GM12878 (cell line): ENCODE measurements at regions not wholly inside any gene's neighbourhood (a gene's known extent, or its start where the extent isn't known, plus 50 kb on each side); places are given as distances from the start of the nearest gene placed in this dataset.

Source experiments
- ATAC-seq: fragments of 200-7000 bp; cut with Tn5 transposase; 3 replicates; pipeline ENCODE4 v1.9.1; 2020; ENCODE audit warnings: mild to moderate bottlenecking, moderate library complexity
- BruUV-seq: library from RNA; stranded (reverse); fragments of 400-500 nt; replicated peaks from 2 replicates; lab custom pipeline; 2021; lab: Mats Ljungman, UMichigan
- CTCF ChIA-PET: fragments of 300-600 bp; sonication (Branson Sonifier 250); formaldehyde crosslinking; extraction: SDS; loops from one replicate; lab custom pipeline; 2021; ENCODE audit warnings: inconsistent platforms; lab: Yijun Ruan, JAX
- POLR2A ChIA-PET: fragments of 350-600 bp; formaldehyde crosslinking; extraction: SDS; loops from one replicate; lab custom pipeline; 2021; ENCODE audit warnings: inconsistent platforms; lab: Charles Lee
- RAD21 ChIA-PET: fragments of 300-600 bp; sonication (Branson Sonifier 250); formaldehyde crosslinking; loops from one replicate; lab custom pipeline; 2023; ENCODE audit warnings: antibody characterized with exemption; ENCODE audit not compliant: unreplicated experiment; lab: Charles Lee
- SMC1A ChIA-PET: fragments of 300-600 bp; sonication (Branson Sonifier 250); formaldehyde crosslinking; loops from one replicate; lab custom pipeline; 2023; ENCODE audit not compliant: unreplicated experiment, uncharacterized antibody; lab: Charles Lee
- DNase-seq: peaks from one replicate; pipeline ENCODE4 v3.0.0-alpha.2; 2011; ENCODE audit warnings: low read depth, low spot score
- FAIRE-seq: peaks from 3 replicates; lab custom pipeline; 2011; peaks lifted over from hg19 to GRCh38; lab: Jason Lieb, UNC
- H2AFZ ChIP-seq: 2 replicates; pipeline ENCODE4 v1.6.0; 2011; ENCODE audit warnings: low read depth, low read length, control low read depth; ENCODE audit not compliant: control insufficient read depth
- H3K27ac ChIP-seq: 2 replicates; pipeline ENCODE4 v1.5.1; 2011; ENCODE audit warnings: control low read depth; ENCODE audit not compliant: control insufficient read depth, insufficient read depth
- H3K27me3 ChIP-seq, 2 experiments: replicated peaks in 1 of 2; 2 replicates each; pipeline versions ENCODE4 v1.6.0 to v1.6.1; 2011; ENCODE audit warnings: low read length in 1 of 2; ENCODE audit not compliant: control insufficient read depth in 2 of 2, insufficient read depth in 2 of 2
- H3K36me3 ChIP-seq, 2 experiments: 2 replicates each; pipeline ENCODE4 v1.5.1; 2011; ENCODE audit warnings: low read length in 1 of 2; ENCODE audit not compliant: control insufficient read depth in 2 of 2, insufficient read depth in 2 of 2
- H3K4me1 ChIP-seq: 2 replicates; pipeline ENCODE4 v1.6.1; 2011; ENCODE audit warnings: mild to moderate bottlenecking, low read length, moderate library complexity, mixed read lengths; ENCODE audit not compliant: control insufficient read depth, insufficient read depth
- H3K4me2 ChIP-seq: 2 replicates; pipeline ENCODE4 v1.6.0; 2011; ENCODE audit warnings: control low read depth; ENCODE audit not compliant: control insufficient read depth, insufficient read depth
- H3K4me3 ChIP-seq: fragments of 200-600 bp; sonication (generic); 2 replicates; pipeline ENCODE4 v1.5.1; 2016
- H3K79me2 ChIP-seq: 2 replicates; pipeline ENCODE4 v1.6.0; 2011; ENCODE audit warnings: low read length; ENCODE audit not compliant: control insufficient read depth, insufficient read depth
- H3K9ac ChIP-seq: 2 replicates; pipeline ENCODE4 v1.8.0; 2011; ENCODE audit warnings: low read length, control low read depth, mixed read lengths; ENCODE audit not compliant: control insufficient read depth, insufficient read depth
- H3K9me3 ChIP-seq: replicated peaks from 3 replicates; pipeline ENCODE4 v1.5.1; 2011; ENCODE audit warnings: mild to moderate bottlenecking, low read length; ENCODE audit not compliant: control insufficient read depth, insufficient read depth
- H4K20me1 ChIP-seq: 2 replicates; pipeline ENCODE4 v1.6.0; 2011; ENCODE audit not compliant: control insufficient read depth, insufficient read depth
- ATF3 ChIP-seq: IDR thresholded peaks from 2 replicates; pipeline ENCODE4 v1.6.1; 2011; ENCODE audit warnings: low read depth, mild to moderate bottlenecking, low read length, moderate library complexity, borderline replicate concordance; ENCODE audit errors: extremely low read depth
- BRCA1 ChIP-seq: IDR thresholded peaks from 2 replicates; pipeline ENCODE4 v1.6.1; 2011; ENCODE audit warnings: low read depth, low read length, improper control_type of control experiment
- CEBPB ChIP-seq, 2 experiments: fragments of 150-350 bp in 1 of 2; IDR thresholded peaks; 2 replicates each; pipeline ENCODE4 v1.6.1; 2012 to 2014; ENCODE audit warnings: low read depth in 2 of 2, low read length in 2 of 2, borderline replicate concordance in 1 of 2, inconsistent platforms in 1 of 2
- CREB1 ChIP-seq: IDR thresholded peaks from 2 replicates; pipeline ENCODE4 v1.6.1; 2012; ENCODE audit warnings: low read depth, mild to moderate bottlenecking, inconsistent platforms
- KAT2A ChIP-seq: conservative IDR thresholded peaks from 2 replicates; pipeline ENCODE4 v1.6.1; 2011; ENCODE audit warnings: low read depth, low read length; ENCODE audit not compliant: control insufficient read depth
- MTA3 ChIP-seq: IDR thresholded peaks from 2 replicates; pipeline ENCODE4 v1.6.1; 2012; ENCODE audit warnings: low read length, inconsistent platforms, borderline replicate concordance
- PML ChIP-seq: IDR thresholded peaks from 2 replicates; pipeline ENCODE4 v1.6.1; 2012; ENCODE audit warnings: low read length, inconsistent platforms
- REST ChIP-seq: IDR thresholded peaks from 2 replicates; pipeline ENCODE4 v1.6.1; 2012; ENCODE audit warnings: mild to moderate bottlenecking, low read depth, low read length
- RFX5 ChIP-seq: IDR thresholded peaks from 2 replicates; pipeline ENCODE4 v1.6.1; 2011; ENCODE audit warnings: low read depth, low read length, improper control_type of control experiment
- RUNX3 ChIP-seq: IDR thresholded peaks from 2 replicates; pipeline ENCODE4 v1.6.1; 2012; ENCODE audit warnings: low read length, inconsistent platforms
- SRF ChIP-seq, 2 experiments: IDR thresholded peaks; 2 replicates each; pipeline ENCODE4 v1.6.1; 2011; ENCODE audit warnings: low read depth in 2 of 2, low read length in 2 of 2, mild to moderate bottlenecking in 1 of 2, moderate library complexity in 1 of 2
- TARDBP ChIP-seq: IDR thresholded peaks from 2 replicates; pipeline ENCODE4 v1.6.1; 2016; ENCODE audit warnings: borderline replicate concordance
- YY1 ChIP-seq: IDR thresholded peaks from 2 replicates; pipeline ENCODE4 v1.6.1; 2011; ENCODE audit warnings: low read depth, mild to moderate bottlenecking, low read length
- WGBS: methylation state at CpG from one replicate; pipeline ENCODE4 v1.1.6; 2016; ENCODE audit warnings: low lambda C conversion rate; ENCODE audit not compliant: insufficient replicate concordance, insufficient coverage; ENCODE audit errors: missing lambda C conversion rate; 5-methylcytosine and 5-hydroxymethylcytosine counted together
- in situ Hi-C: fragments of 300-500 bp; cut with MboI; formaldehyde crosslinking; loops from 9 replicates; pipeline ENCODE4 v1.14.3; 2018; ENCODE audit warnings: mixed read lengths
- intact Hi-C: fragments of 100-400 bp; cut with micrococcal nuclease; formaldehyde crosslinking; loops from one replicate; pipeline ENCODE4 v1.14.2; 2022; ENCODE audit not compliant: unreplicated experiment
- TF ChIP-seq, protein P1 (sequence below): IDR thresholded peaks from 2 replicates; pipeline ENCODE4 v1.6.1; 2012; ENCODE audit warnings: low read depth, low read length, improper control_type of control experiment
- TF ChIP-seq, protein P2 (sequence below): fragments of 450-650 bp; IDR thresholded peaks from 2 replicates; pipeline ENCODE4 v1.6.1; 2014; ENCODE audit warnings: mild to moderate bottlenecking
- TF ChIP-seq, protein P3 (sequence below): IDR thresholded peaks from 2 replicates; pipeline ENCODE4 v1.6.1; 2011; ENCODE audit warnings: borderline replicate concordance, low read depth, mild to moderate bottlenecking, moderate library complexity, low read length; ENCODE audit not compliant: insufficient read depth, poor library complexity, severe bottlenecking

GRCh38 chr2:208618220-208618619 is 211.6 kb downstream of the PTH2R start:
- H3K4me1 ChIP-seq = no peaks in the 10 kb centered on the region
- no peak for ATAC-seq
- no peak overlapping the region for H3K4me3 ChIP-seq
- intact Hi-C loops = no loop called here
- H3K27me3 ChIP-seq = no peaks in the 10 kb centered on the region
- H3K79me2 ChIP-seq = no peaks in the 10 kb centered on the region
- H3K4me2 ChIP-seq = no peak overlapping the region
- no peaks in the 10 kb centered on the region for H3K36me3 ChIP-seq
- SMC1A ChIA-PET = interaction anchor here (0.6 kb wide), 1 partner anchor 211 kb away, joined by 3 read pairs; no protein-coding TSS in a partner anchor
- CTCF ChIA-PET = no interaction called here
- H3K27ac ChIP-seq = no peak overlapping the region
- in situ Hi-C loops = no loop called here
- H4K20me1 ChIP-seq = no peaks in the 10 kb centered on the region
- H3K9me3 ChIP-seq = no peaks in the 10 kb centered on the region
- H2AFZ ChIP-seq = no peak overlapping the region
- no peak for DNase-seq
- no peak for FAIRE-seq
- POLR2A ChIA-PET = no interaction called here
- RAD21 ChIA-PET = no interaction called here
- H3K9ac ChIP-seq = no peak overlapping the region
- no TSS peak for BruUV-seq
- whole genome bisulfite sequencing = 30% methylated on average over 4 of the region's 4 CpGs
- no peak for TF ChIP-seq YY1
- TF ChIP-seq REST = no peak
- TF ChIP-seq, protein P1, sequence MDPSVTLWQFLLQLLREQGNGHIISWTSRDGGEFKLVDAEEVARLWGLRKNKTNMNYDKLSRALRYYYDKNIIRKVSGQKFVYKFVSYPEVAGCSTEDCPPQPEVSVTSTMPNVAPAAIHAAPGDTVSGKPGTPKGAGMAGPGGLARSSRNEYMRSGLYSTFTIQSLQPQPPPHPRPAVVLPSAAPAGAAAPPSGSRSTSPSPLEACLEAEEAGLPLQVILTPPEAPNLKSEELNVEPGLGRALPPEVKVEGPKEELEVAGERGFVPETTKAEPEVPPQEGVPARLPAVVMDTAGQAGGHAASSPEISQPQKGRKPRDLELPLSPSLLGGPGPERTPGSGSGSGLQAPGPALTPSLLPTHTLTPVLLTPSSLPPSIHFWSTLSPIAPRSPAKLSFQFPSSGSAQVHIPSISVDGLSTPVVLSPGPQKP = no peak
- no peak for TF ChIP-seq CEBPB (IDR thresholded peaks at IDR 0.05; ENCODE audit: borderline replicate concordance in 1 of 2, low read depth in 2 of 2, low read length in 2 of 2)
- no peak for TF ChIP-seq MTA3
- TF ChIP-seq TARDBP = no peak
- TF ChIP-seq RUNX3 = no peak
- no peak for TF ChIP-seq ATF3
- no peak for TF ChIP-seq SRF (IDR thresholded peaks at IDR 0.05; ENCODE audit: low read depth in 2 of 2, low read length in 2 of 2)
- TF ChIP-seq BRCA1 = no peak
- TF ChIP-seq PML = no peak
- TF ChIP-seq, protein P2, sequence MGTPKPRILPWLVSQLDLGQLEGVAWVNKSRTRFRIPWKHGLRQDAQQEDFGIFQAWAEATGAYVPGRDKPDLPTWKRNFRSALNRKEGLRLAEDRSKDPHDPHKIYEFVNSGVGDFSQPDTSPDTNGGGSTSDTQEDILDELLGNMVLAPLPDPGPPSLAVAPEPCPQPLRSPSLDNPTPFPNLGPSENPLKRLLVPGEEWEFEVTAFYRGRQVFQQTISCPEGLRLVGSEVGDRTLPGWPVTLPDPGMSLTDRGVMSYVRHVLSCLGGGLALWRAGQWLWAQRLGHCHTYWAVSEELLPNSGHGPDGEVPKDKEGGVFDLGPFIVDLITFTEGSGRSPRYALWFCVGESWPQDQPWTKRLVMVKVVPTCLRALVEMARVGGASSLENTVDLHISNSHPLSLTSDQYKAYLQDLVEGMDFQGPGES = no peak
- TF ChIP-seq CREB1 = no peak
- TF ChIP-seq RFX5 = no peak
- TF ChIP-seq KAT2A = no peak
- TF ChIP-seq, protein P3, sequence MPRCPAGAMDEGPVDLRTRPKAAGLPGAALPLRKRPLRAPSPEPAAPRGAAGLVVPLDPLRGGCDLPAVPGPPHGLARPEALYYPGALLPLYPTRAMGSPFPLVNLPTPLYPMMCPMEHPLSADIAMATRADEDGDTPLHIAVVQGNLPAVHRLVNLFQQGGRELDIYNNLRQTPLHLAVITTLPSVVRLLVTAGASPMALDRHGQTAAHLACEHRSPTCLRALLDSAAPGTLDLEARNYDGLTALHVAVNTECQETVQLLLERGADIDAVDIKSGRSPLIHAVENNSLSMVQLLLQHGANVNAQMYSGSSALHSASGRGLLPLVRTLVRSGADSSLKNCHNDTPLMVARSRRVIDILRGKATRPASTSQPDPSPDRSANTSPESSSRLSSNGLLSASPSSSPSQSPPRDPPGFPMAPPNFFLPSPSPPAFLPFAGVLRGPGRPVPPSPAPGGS = no peak
